ENCODE measurements at regions not wholly inside any gene's neighbourhood (a gene's known extent, or its start where the extent isn't known, plus 50 kb on each side); places are given as distances from the start of the nearest gene placed in this dataset.
"Not testable (repeated sequence)": the region's sequence is repeated elsewhere in the genome, so short reads cannot be mapped to it uniquely, and the experiment has no call there.

- ChIA-PET POLR2A (no interaction called here), CTCF (interaction anchor here (0.7 kb wide), 1 partner anchor 1200 kb away, joined by 3 read pairs; no protein-coding TSS in a partner anchor)
Measured at GRCh38 chr3:126292318-126293070, 64.7 kb downstream of the KLF15 start.

GRCh38 chr3:126291537-126291936, 65.7 kb downstream of the KLF15 start:
- POLR2A ChIA-PET, result no interaction called here
- CTCF ChIA-PET, result no interaction called here

GRCh38 chr3:126291061-126291460, 66.1 kb downstream of the KLF15 start:
- ChIA-PET POLR2A (no interaction called here), CTCF (no interaction called here)

GRCh38 chr3:126290325-126290724, 66.9 kb downstream of the KLF15 start:
- ChIA-PET CTCF (interaction anchor here (0.6 kb wide), 1 partner anchor 123 kb away, joined by 3 read pairs; no protein-coding TSS in a partner anchor), POLR2A (no interaction called here)

GRCh38 chr3:126289096-126289495, 68.1 kb downstream of the KLF15 start:
- POLR2A ChIA-PET, result no interaction called here
- CTCF ChIA-PET, result no interaction called here

GRCh38 chr3:126288314-126288713, 68.9 kb downstream of the KLF15 start:
- POLR2A ChIA-PET, result no interaction called here
- CTCF ChIA-PET, result no interaction called here

- POLR2A ChIA-PET, result no interaction called here
- CTCF ChIA-PET, result no interaction called here
Measured at GRCh38 chr3:126287536-126288241, 69.5 kb downstream of the KLF15 start.

- ChIA-PET CTCF (no interaction called here), POLR2A (no interaction called here)
Measured at GRCh38 chr3:126287171-126287535, 70.1 kb downstream of the KLF15 start.

GRCh38 chr3:126285369-126285768, 71.8 kb downstream of the KLF15 start:
- ChIA-PET CTCF (no interaction called here), POLR2A (no interaction called here)

- POLR2A ChIA-PET, result no interaction called here
- CTCF ChIA-PET, result no interaction called here
Measured at GRCh38 chr3:126284258-126284904, 72.8 kb downstream of the KLF15 start.

- POLR2A ChIA-PET, CTCF ChIA-PET: not testable (repeated sequence)
Measured at GRCh38 chr3:126283651-126284050, 73.6 kb downstream of the KLF15 start.

- CTCF ChIA-PET, result no interaction called here
- POLR2A ChIA-PET, result no interaction called here
Measured at GRCh38 chr3:126279853-126280252, 77.4 kb downstream of the KLF15 start.

- ChIA-PET CTCF (no interaction called here), POLR2A (no interaction called here)
Measured at GRCh38 chr3:126277629-126278378, 79.4 kb downstream of the KLF15 start.

- ChIA-PET POLR2A (no interaction called here), CTCF (no interaction called here)
Measured at GRCh38 chr3:126275620-126275904, 81.6 kb downstream of the KLF15 start.

GRCh38 chr3:126274735-126275619, 82.2 kb downstream of the KLF15 start:
- ChIA-PET CTCF (no interaction called here), POLR2A (no interaction called here)

- POLR2A ChIA-PET, result no interaction called here
Measured at GRCh38 chr3:126270145-126270811, 86.9 kb downstream of the KLF15 start.

GRCh38 chr3:126269354-126269753, 87.9 kb downstream of the KLF15 start:
- ChIA-PET CTCF (no interaction called here), POLR2A (no interaction called here)

More at GRCh38 chr3:126270145-126270811, 86.9 kb downstream of the KLF15 start:
- CTCF ChIA-PET, result no interaction called here

GRCh38 chr3:126268866-126269265, 88.3 kb downstream of the KLF15 start:
- ChIA-PET POLR2A (no interaction called here), CTCF (no interaction called here)

- ChIA-PET CTCF (no interaction called here), POLR2A (no interaction called here)
Measured at GRCh38 chr3:126267976-126268615, 87.7 kb upstream of the ALDH1L1 start.
